HG02970 (cell line): ENCODE measurements at regions not wholly inside any gene's neighbourhood (a gene's known extent, or its start where the extent isn't known, plus 50 kb on each side); places are given as distances from the start of the nearest gene placed in this dataset.
"Not testable (repeated sequence)": the region's sequence is repeated elsewhere in the genome, so short reads cannot be mapped to it uniquely, and the experiment has no call there.

Experiments
- ATAC-seq: cut with Tn5 transposase; IDR thresholded peaks from one replicate; pipeline ENCODE4 v1.9.1; 2021; ENCODE audit warnings: mild to moderate bottlenecking, moderate library complexity, moderate number of reproducible peaks; ENCODE audit not compliant: unreplicated experiment, low FRiP score

DNA sequence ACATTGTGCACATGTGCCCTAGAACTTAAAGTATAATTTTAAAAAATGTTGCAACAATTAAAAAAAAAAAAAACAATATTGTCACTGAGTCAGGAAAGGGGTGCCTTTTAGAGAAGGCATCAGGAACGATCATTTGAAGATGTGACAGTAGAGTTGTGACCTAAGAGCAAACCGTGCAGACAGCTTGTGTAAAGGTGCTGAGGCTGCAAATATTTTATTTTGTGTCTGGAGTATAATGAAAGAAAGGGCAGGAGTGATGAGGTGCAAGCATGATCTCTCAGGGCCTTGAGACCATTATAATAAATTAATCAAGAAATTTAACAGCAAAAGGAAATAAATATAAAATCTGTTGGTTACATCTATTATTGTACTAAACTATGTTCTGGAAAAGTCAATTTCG lies 1219.7 kb downstream of the OLFM4 start:
- ATAC-seq: no peak

DNA sequence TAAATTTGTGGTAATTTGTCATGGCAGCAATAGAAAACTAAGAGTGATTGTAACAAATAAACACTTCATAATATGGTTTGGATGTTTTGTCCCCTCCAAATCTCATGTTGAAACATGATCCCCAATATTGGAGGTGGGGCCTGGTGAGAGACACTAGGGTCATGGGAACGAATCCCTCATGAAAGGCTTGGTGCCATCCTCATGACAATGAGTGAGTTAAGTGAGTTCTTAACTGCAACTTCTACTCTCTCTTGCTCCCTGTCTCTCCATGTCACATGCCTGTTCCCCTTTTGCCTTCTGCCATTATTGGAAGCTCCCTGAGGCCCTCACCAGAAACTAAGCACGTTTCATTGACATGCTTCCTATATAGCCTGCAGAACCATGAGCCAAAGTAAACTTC lies 1233.2 kb downstream of the OLFM4 start:
- ATAC-seq: no peak

DNA sequence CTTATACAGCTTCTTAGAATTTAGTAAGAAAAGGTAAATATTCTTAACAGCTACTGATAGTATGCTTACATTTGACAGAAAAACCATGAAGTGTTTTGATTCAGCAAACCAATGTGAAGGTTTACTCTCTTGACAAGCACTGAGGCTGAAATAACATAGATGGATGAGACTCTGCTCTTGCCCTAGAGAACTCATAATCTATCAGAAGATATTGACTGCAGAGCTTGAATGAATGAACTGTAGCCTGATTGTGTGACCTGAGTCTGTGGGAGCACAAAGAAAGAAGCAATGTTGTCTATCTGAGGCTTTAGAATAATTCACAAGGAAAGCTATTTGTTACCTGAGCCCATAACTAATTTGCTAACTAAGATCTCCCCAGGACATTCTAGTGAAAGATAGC lies 1235.3 kb downstream of the OLFM4 start:
- ATAC-seq: no peak

GRCh38 chr13:54267253-54267668 lies 1238.6 kb downstream of the OLFM4 start:
- ATAC-seq: not testable (repeated sequence)

- not testable (repeated sequence) for ATAC-seq
Measured at GRCh38 chr13:54268013-54268695, 1239.5 kb downstream of the OLFM4 start.

- ATAC-seq: no peak
Measured at GRCh38 chr13:54287062-54287764, 1258.6 kb downstream of the OLFM4 start.

- ATAC-seq: no peak
Measured at GRCh38 chr13:54301085-54301484, 1272.5 kb downstream of the OLFM4 start.

DNA sequence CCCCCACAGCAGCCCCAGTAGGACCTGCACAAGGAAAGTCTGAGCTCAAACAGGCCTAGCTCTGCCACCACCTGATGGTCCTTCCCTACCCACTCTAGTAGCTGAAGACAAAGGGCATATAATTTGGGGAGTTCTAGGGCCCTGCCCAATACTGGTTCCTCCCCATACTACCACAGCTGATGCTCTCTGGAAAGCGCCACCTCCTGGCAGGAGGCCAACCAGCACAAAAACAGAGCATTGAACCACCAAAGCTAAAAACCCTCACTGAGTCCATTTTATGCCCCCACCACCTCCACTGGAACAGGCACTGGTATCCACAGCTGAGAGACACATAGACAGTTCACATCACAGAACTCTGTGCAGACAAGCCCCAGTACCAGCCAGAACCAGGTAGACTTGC lies 1276.8 kb downstream of the OLFM4 start:
- ATAC-seq: no peak

DNA sequence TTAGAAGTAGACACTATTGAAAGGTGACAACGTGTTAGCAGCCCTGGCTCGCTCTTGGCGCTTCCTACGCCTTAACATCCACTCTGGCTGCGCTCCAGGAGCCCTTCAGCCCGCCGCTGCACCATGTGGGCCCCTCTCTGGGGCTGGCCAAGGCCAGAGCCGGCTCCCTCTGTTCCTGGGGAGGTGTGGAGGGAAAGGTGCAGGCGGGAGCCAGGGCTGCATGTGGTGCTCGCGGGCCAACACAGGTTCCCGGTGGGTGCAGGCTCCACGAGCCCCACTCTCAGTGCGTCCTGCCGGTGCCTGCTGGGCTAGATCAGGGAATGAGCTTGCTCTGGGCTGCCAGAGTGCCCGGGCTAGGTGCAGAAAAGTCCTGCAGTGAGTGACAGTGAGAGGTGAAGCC lies 1284.3 kb downstream of the OLFM4 start:
- ATAC-seq: no peak

DNA sequence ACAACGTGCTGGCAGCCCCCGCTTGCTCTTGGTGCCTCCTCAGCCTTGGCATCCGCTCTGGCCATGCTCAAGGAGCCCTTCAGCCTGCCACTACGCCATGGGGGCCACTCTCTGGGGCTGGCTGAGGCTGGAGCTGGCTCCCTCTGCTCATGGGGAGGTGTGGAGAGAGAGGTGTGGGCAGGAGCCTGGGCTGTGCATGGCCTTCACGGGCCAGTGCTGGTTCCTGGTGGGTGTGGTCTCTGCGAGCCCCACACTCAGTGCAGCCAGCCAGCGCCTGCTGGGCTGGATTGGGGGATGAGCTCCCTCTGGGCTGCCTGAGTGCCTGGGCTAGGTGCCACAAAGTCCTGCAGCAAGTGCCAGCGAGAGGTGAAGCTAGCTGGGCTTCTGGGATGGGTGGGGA lies 1289.1 kb downstream of the OLFM4 start:
- ATAC-seq: no peak

DNA sequence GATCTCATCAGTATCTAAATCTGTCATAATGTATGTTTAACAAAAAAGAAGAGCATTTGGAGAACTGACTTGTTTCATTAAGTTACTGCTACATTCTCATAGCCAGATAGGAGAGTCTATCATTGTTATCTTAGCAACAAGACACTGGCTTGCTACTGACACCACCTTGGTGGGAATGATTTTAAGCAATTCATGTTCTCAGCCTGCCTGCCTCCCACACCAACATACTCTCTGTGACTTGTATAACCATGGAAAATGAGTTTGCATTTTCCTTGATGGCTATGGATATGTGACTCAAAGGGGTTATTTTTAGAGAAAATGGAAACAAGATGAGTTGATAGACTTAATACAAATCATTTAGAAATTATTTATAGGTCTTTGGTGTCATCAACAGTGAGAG lies 1308.9 kb downstream of the OLFM4 start:
- no peak for ATAC-seq

GRCh38 chr13:54347531-54347930 lies 1318.9 kb downstream of the OLFM4 start:
- no peak for ATAC-seq

- no peak for ATAC-seq
Measured at GRCh38 chr13:54356209-54356608, 1327.6 kb downstream of the OLFM4 start.

GRCh38 chr13:54356849-54357248 lies 1328.2 kb downstream of the OLFM4 start:
- no peak for ATAC-seq

DNA sequence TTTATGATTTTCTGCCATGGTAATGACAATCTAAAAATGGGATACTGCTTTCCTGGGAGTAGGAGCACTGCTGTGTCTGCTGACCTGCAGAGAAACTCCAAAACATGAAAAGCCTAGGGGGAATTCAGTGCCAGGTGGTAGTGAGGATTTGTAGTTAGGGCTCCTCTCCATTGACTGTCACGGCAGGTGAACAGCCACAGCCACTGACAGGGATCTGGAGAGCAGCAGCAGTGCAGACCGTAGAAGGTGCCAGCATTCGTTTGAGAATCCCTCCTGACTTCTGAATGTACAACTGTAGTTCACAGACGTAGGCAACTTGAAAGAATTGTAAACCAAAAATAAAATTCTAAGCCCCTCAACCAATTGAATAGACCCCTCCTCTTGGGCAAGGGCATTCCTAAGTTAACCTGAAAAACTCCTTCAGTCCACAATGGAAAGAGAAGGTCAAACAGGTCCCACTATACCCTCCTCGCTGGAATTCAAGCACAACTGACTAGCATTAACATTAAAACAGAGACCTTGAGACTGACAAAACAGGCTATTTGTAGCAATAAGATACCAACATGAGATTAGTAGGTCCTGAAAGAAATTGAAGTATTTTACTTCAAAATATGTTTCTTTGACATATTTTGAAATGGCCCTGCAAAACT lies 1328.8 kb downstream of the OLFM4 start:
- no peak for ATAC-seq

DNA sequence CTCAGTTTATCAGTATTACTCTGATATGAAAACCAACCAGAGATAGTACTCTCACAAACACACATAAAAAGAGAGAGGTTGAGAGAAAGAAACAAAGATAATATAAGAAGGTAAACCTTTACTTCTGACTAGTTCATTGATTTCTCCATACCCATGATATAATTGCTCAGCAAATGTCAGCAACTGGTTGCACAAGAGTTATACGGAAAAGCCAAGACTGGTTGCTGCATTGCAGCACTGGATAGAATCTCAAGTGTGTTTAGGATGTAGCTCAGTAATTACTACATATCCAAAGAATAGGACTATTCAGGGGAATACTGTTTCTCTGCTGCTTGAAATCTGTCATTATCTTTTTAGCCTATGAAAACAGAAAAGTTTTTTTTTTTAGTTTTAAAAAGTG lies 1332.8 kb downstream of the OLFM4 start:
- ATAC-seq: no peak

DNA sequence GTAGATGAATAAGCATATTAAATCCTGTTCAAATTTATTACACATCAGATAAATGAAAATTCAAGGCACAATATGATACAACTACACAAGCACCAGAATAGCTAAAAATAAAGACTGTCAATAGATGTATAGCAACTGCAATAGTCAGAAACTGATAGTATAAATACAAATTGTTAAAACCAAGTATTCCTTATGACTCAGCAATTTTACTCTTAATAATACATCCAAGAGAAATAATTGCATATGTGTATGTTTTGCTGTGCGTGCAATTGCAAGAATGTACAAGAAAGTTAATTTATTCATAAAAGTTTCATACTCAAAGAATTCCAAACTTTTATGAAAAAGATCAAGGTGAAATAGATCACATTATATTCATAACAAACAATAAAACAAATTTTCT lies 1338.1 kb downstream of the OLFM4 start:
- ATAC-seq: no peak

GRCh38 chr13:54367639-54368271 lies 1339.1 kb downstream of the OLFM4 start:
- ATAC-seq: no peak

DNA sequence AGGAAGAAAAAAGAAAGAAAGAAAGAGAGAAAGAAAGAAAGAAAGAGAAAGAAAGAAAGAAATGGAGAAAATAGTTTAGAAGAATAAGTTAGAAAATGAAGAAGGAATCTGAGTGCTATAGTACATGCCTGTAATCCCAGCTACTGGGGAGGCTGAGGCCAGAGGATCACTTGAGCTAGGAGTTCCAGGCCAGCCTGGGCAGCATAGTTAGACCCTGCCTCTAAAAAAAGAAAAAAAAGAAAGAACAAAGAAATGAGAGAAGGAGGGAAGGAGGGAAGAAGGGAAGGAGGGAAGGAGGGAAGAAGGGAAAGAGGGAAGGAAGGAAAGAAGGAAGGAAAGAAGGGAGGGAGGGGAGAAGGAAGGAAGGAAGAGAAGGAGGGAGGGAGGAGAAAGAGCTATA lies 1339.8 kb downstream of the OLFM4 start:
- no peak for ATAC-seq

DNA sequence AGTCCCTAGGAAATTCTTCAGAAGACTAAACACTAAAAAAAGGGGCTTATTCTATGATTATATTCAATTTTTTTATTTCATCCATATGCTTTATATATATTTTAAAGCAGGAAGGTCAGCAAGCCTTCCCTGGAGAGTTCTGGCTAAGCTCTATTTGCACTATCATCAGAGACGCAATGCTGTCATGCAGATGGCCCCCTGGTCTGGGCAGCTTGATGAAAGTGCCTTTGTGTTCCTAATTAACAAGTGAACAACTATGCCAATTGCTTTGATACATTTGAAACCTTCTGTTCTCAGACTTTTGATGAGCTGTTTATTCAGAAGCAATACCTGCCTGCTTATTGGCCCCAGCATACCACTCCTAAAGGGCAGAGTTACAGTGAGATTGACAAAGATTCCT lies 1344.6 kb downstream of the OLFM4 start:
- no peak for ATAC-seq

- no peak for ATAC-seq
Measured at GRCh38 chr13:54379461-54379860, 1350.8 kb downstream of the OLFM4 start.
